ENCODE measurements at regions not wholly inside any gene's neighbourhood (a gene's known extent, or its start where the extent isn't known, plus 50 kb on each side); places are given as distances from the start of the nearest gene placed in this dataset.

DNA sequence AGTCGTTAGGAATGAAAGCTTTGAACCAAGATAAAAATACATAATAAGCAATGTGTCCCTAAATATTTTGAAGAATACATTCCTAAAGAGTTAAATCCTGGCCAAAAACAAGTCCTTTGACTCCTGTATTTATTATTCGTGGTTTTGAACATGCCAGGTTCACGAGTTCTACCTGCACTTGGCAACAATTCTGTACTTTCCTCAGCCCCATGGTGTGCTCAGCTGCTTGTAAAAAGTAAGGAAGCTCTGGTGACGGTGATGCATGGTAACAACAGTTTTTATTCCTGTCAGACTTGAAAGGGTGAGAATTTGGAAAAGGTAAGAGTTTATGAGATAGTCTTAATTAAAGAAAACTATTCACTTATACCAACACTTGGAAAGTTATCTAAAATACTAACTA lies 95.0 kb upstream of the KLF12 start:
- TF ChIP-seq, protein P1, sequence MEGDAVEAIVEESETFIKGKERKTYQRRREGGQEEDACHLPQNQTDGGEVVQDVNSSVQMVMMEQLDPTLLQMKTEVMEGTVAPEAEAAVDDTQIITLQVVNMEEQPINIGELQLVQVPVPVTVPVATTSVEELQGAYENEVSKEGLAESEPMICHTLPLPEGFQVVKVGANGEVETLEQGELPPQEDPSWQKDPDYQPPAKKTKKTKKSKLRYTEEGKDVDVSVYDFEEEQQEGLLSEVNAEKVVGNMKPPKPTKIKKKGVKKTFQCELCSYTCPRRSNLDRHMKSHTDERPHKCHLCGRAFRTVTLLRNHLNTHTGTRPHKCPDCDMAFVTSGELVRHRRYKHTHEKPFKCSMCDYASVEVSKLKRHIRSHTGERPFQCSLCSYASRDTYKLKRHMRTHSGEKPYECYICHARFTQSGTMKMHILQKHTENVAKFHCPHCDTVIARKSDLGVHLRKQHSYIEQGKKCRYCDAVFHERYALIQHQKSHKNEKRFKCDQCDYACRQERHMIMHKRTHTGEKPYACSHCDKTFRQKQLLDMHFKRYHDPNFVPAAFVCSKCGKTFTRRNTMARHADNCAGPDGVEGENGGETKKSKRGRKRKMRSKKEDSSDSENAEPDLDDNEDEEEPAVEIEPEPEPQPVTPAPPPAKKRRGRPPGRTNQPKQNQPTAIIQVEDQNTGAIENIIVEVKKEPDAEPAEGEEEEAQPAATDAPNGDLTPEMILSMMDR (IDR thresholded peaks at IDR 0.05): no peak
- TF ChIP-seq, protein P2, sequence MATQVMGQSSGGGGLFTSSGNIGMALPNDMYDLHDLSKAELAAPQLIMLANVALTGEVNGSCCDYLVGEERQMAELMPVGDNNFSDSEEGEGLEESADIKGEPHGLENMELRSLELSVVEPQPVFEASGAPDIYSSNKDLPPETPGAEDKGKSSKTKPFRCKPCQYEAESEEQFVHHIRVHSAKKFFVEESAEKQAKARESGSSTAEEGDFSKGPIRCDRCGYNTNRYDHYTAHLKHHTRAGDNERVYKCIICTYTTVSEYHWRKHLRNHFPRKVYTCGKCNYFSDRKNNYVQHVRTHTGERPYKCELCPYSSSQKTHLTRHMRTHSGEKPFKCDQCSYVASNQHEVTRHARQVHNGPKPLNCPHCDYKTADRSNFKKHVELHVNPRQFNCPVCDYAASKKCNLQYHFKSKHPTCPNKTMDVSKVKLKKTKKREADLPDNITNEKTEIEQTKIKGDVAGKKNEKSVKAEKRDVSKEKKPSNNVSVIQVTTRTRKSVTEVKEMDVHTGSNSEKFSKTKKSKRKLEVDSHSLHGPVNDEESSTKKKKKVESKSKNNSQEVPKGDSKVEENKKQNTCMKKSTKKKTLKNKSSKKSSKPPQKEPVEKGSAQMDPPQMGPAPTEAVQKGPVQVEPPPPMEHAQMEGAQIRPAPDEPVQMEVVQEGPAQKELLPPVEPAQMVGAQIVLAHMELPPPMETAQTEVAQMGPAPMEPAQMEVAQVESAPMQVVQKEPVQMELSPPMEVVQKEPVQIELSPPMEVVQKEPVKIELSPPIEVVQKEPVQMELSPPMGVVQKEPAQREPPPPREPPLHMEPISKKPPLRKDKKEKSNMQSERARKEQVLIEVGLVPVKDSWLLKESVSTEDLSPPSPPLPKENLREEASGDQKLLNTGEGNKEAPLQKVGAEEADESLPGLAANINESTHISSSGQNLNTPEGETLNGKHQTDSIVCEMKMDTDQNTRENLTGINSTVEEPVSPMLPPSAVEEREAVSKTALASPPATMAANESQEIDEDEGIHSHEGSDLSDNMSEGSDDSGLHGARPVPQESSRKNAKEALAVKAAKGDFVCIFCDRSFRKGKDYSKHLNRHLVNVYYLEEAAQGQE (IDR thresholded peaks at IDR 0.05; ENCODE audit: insufficient read depth in 1 of 2, low read depth in 2 of 2, low read length in 1 of 2): no peak
- Histone ChIP-seq H3K4me1 (ENCODE audit: control insufficient read depth, insufficient read depth, low read length) (no peaks in the 10 kb centered on the region), H3K27me3 (ENCODE audit: control insufficient read depth, insufficient read depth, low read length) (no peaks in the 10 kb centered on the region), H3K9me3 (ENCODE audit: control insufficient read depth, insufficient read depth, low read depth, low read length) (no peaks in the 10 kb centered on the region), H3K27ac (ENCODE audit: low read length) (no peak overlapping the region), H3K4me3 (ENCODE audit: low read depth in 2 of 2, low read length in 2 of 2) (no peak overlapping the region), H3K36me3 (ENCODE audit: control insufficient read depth, insufficient read depth, low read length) (no peaks in the 10 kb centered on the region)
- intact Hi-C loops (cut with micrococcal nuclease; ENCODE audit: unreplicated experiment) (no loop called here), in situ Hi-C loops (cut with HindIII; ENCODE audit: low pct_unique_long_range_greater_than_20kb, low sequenced_read_pairs) (no loop called here)
- ChIA-PET POLR2A (no interaction called here), CTCF (no interaction called here)
- DNase-seq (ENCODE audit: low read depth, low spot score) (no peak), ATAC-seq (no peak)
- no TSS peak for BruUV-seq (replicated peaks)

DNA sequence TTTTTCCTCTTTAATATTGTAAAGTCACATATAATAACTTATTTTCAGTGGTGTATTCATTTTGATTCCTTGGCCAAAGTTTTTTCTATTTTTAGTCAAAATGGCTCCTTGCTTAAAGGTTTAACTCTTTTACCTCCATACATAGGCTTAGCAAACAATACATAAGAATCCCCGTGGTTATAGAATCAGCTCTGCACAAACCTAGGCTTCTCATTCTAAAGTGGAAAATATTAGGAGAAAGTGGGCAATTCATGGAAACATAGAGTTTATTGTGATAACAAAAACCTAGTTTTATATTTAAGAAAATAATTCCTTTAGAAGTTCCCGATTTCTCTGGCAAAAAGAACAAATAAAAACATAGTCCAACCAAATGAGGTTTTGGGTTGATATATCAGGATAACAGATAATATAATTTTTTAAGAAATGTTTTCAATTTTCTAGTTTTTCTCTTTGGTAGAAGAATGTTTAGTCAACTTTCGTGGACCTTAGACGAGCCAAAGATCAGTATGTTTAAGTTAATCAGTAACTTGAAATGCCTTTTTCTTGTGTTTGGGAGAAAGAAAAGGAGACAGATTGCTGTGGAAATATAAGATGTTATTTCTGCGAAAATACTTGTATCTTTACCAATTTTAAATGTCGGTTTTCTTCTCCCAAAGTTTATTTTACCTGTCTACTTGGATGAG lies 93.4 kb upstream of the KLF12 start:
- ATAC-seq (no peak), DNase-seq (ENCODE audit: low read depth, low spot score) (no peak)
- intact Hi-C loops (cut with micrococcal nuclease; ENCODE audit: unreplicated experiment): no loop called here
- H3K27me3 ChIP-seq (ENCODE audit: control insufficient read depth, insufficient read depth, low read length): no peaks in the 10 kb centered on the region
- no peaks in the 10 kb centered on the region for H3K36me3 ChIP-seq (ENCODE audit: control insufficient read depth, insufficient read depth, low read length)
- in situ Hi-C loops (cut with HindIII; ENCODE audit: low pct_unique_long_range_greater_than_20kb, low sequenced_read_pairs): no loop called here
- ChIA-PET CTCF (no interaction called here), POLR2A (no interaction called here)
- H3K4me1 ChIP-seq (ENCODE audit: control insufficient read depth, insufficient read depth, low read length): no peaks in the 10 kb centered on the region
- H3K27ac ChIP-seq (ENCODE audit: low read length): no peak overlapping the region
- H3K9me3 ChIP-seq (ENCODE audit: control insufficient read depth, insufficient read depth, low read depth, low read length): no peaks in the 10 kb centered on the region
- no peak overlapping the region for H3K4me3 ChIP-seq (ENCODE audit: low read depth in 2 of 2, low read length in 2 of 2)
- no peak for TF ChIP-seq POLR2AphosphoS5 (IDR thresholded peaks at IDR 0.05; ENCODE audit: low read depth, low read length)
- no peak for TF ChIP-seq SIN3A (IDR thresholded peaks at IDR 0.05; ENCODE audit: borderline replicate concordance, insufficient read depth, low read depth, low read length)
- TF ChIP-seq, protein P1 (IDR thresholded peaks at IDR 0.05): no peak
- TF ChIP-seq, protein P2 (IDR thresholded peaks at IDR 0.05; ENCODE audit: insufficient read depth in 1 of 2, low read depth in 2 of 2, low read length in 1 of 2): no peak
- TF ChIP-seq TCF7L2 (IDR thresholded peaks at IDR 0.05; ENCODE audit: low read depth, low read length): no peak
- BruUV-seq (replicated peaks): no TSS peak

Measured in Panc1 (cell line).